ENCODE measurements at regions not wholly inside any gene's neighbourhood (a gene's known extent, or its start where the extent isn't known, plus 50 kb on each side); places are given as distances from the start of the nearest gene placed in this dataset.

GRCh38 chr7:132666071-132666773 is 90.0 kb upstream of the PLXNA4 start:
- no peak for DNase-seq

DNA sequence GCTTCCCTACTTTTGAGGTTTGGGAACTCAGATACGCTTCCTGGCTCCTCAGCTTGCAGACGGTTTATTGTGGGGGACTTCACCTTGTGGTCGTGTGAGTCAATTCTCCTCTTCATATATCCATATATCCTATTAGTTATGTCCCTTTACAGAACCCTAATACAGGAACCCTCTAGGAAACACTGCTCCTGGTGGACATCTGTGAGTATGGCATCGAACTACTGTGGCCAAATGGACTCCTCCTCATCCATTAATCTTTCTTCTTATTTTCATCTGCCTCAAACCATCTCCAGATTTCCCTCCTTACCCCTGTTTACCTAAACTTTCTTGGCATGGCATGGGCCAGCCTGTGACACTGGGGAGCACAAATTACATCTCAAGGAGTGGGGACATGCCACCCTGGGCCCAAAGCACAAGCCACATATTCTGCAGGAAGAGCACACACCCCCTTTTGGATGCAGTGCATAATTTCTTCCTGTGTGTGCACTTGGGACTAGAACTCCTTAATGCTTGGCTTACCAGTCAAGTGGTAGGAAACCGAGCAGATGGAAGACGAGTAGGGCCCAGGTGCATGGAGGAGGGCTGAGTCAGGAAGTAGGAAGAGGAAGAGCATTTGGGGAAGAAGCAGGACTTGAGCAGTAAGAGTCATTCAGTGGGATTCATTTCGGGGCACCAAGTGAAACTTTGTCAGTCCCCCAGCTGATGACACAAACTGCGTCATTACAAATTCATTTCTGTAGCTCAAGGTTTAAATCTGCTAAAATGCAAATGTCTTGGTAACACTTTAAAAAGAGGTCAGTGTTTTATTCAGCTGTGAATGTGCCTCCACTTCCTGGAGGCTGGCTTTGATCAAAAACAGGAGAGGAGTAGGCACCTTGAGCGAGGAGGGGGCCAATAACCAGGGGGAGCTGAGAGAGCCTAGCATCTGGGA is 80.8 kb upstream of the PLXNA4 start:
- peak; percentile 16 for DNase-seq

- DNase-seq = no peak
Observed at GRCh38 chr7:132656341-132656740, 80.1 kb upstream of the PLXNA4 start.

GRCh38 chr7:132655131-132655727 is 79.0 kb upstream of the PLXNA4 start:
- no peak for DNase-seq

DNA sequence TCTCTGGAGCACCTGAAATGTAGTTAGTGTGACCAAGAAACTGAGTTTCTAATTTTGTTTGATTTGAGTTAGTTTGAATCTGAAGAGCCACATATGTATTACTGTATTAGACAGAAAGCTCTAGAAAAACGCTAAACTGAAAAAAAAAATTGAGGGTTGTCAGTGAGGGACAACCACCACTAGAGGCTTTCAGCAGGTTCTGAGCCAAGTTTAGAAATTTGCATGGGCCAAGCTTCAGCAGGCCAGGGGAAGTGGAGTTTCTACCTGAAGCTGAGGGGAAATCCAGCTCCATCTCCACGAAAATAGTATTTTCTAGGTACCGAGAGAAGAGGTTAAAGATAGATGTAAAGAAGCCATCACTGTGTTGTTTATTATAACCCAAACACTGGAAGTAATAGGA is 77.9 kb upstream of the PLXNA4 start:
- no peak for DNase-seq

GRCh38 chr7:132653366-132653930 is 77.2 kb upstream of the PLXNA4 start:
- no peak for DNase-seq

- no peak for DNase-seq
Observed at GRCh38 chr7:132652507-132652906, 76.2 kb upstream of the PLXNA4 start.

DNA sequence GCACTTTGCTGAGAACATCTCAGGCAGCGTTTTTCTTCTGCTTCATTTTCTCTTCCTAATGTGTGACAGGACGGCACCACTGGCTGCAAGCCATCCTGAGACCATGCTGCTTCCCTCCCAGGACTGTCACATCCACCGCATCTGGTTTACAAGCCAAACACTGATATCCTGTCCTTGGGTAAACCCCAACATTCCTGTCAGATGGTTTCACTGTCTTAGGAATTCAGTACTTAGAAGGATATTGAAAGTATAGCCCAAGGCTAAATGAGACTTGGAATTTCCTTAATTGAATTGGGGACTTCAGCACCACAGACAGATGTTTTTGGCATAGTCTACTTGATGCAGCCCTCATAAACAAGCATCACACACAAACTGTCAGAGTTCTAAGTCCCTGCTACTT is 74.2 kb upstream of the PLXNA4 start:
- no peak for DNase-seq

GRCh38 chr7:132647311-132647710 is 71.0 kb upstream of the PLXNA4 start:
- DNase-seq = no peak

DNA sequence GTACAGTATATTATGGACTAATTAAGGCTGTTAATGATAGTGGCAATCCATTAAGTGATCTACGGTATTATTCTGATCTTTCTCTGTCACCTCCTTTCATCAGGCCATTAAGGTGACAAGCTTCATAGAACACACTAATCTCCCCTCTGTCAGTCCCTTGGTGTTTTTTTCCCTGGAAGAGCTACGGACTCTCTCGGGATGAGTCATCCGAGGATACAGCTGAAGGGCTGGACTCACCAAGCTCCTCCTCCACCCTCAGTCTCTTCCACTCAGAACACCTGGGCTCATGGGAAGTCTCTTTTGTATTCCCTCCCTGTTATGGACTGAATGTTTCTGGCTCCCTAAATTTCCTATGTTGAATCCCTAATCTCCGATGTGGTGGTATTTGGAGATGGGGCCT is 69.8 kb upstream of the PLXNA4 start:
- DNase-seq = no peak

GRCh38 chr7:132643302-132643701 is 67.0 kb upstream of the PLXNA4 start:
- DNase-seq = no peak

DNA sequence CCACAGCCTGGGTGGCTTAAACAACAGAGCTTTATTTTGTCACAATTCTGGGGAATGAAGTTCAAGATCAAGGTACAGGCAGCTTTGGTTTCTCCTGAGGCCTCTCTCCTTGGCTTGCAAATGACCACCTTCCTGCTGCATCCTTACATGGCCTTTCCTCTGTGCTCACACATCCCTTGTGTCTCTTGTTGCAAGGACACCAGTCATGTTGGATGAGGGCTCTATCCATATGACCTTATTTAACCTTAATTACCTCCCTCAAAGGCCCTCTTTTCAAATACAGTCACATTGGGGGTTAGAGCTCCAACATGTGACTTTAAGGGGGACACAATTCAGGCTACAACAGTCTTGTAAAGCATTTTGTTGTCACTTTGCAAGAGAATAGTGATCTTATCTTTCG is 65.0 kb upstream of the PLXNA4 start:
- DNase-seq = no peak

DNA sequence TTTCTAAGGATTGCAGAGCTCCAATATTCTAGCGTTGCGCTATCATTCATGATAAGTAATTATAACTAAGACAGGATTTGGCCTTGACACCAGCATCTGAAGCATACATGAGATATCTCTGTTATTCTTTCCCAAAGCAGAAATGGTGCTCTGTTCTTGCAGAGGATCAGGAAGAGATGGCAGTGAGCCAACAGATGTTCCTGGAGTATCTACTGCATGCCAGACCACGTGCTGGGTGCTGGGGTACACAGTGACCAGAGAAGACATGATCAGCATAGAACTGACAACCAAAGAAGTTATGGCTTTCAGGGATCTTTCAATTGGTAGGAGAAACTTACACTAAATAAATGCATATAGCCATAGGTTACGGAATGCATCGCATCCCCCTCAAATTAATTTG is 63.7 kb upstream of the PLXNA4 start:
- DNase-seq = no peak

GRCh38 chr7:132638000-132638399 is 61.7 kb upstream of the PLXNA4 start:
- no peak for DNase-seq

- DNase-seq = no peak
Observed at GRCh38 chr7:132636581-132636980, 60.3 kb upstream of the PLXNA4 start.

DNA sequence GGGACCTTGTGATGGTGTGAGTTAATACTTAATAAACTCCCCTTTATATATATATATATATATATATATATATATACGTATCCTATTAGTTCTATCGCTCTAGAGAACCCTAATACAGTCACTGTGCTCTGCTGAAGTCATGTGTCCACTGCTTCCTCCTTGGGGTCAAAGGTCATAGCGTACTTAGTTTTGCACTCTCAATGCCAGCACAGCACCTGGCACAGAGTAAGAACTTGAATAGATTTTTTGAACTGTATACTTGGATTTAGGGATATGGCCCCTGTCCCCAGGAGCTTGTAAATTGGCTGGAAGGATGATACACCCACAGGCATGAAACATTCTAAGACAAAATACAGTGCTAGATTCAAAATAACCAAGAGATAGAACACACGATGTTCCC is 58.9 kb upstream of the PLXNA4 start:
- no peak for DNase-seq

- no peak for DNase-seq
Observed at GRCh38 chr7:132630834-132631233, 54.6 kb upstream of the PLXNA4 start.

All from NCI-H1105 treated with DMSO at 0.1 percent for 48 hours (cell line).